HCT116 (cell line): ENCODE measurements at regions not wholly inside any gene's neighbourhood (a gene's known extent, or its start where the extent isn't known, plus 50 kb on each side); places are given as distances from the start of the nearest gene placed in this dataset.

Source experiments
- ATAC-seq: fragments of 200-7000 bp; cut with Tn5 transposase; 2 replicates; pipeline ENCODE4 v1.9.1; 2020; ENCODE audit warnings: mild to moderate bottlenecking, moderate library complexity
- BruUV-seq: library from RNA; stranded (reverse); fragments of 400-500 nt; replicated peaks from 2 replicates; lab custom pipeline; 2021; lab: Mats Ljungman, UMichigan
- CTCF ChIA-PET: fragments of 300-600 bp; sonication (Branson Sonifier 250); formaldehyde crosslinking; loops from one replicate; lab custom pipeline; 2021; ENCODE audit warnings: antibody characterized with exemption; lab: Charles Lee
- POLR2A ChIA-PET: fragments of 300-600, 350-600 bp; sonication (Branson Sonifier 250); formaldehyde crosslinking; loops from one replicate; lab custom pipeline; 2021; ENCODE audit warnings: antibody characterized with exemption; lab: Charles Lee
- RAD21 ChIA-PET, 2 experiments: fragments of 300-600 bp; sonication (Branson Sonifier 250); formaldehyde crosslinking; loops; one replicate each; lab custom pipeline; 2023; ENCODE audit warnings: low total read pairs in 2 of 2; ENCODE audit not compliant: uncharacterized antibody in 2 of 2, unreplicated experiment in 2 of 2, low non-redundant PET in 1 of 2; lab: Charles Lee
- DNase-seq: peaks from one replicate; pipeline ENCODE4 v3.0.0-alpha.2; 2010; ENCODE audit warnings: low read depth, low spot score
- H2AFZ ChIP-seq: fragments of 200-600 bp; shearing (Covaris generic), sonication (generic); 2 replicates; pipeline ENCODE4 v1.6.1; 2017; ENCODE audit warnings: low read depth, mixed run types, mixed read lengths, antibody characterized with exemption, low read length; ENCODE audit not compliant: poor library complexity, severe bottlenecking
- H3K27ac ChIP-seq: 2 replicates; pipeline ENCODE4 v1.5.1; 2012; ENCODE audit warnings: low read depth, low read length
- H3K27me3 ChIP-seq: fragments of 200-600 bp; sonication (generic); 2 replicates; pipeline ENCODE4 v1.6.1; 2016; ENCODE audit warnings: mixed run types, low read length, mixed read lengths; ENCODE audit not compliant: insufficient read depth
- H3K36me3 ChIP-seq, 2 experiments: fragments of 200-500 bp in 1 of 2; fragments of 200-600 bp in 1 of 2; sonication (Bioruptor generic) in 1 of 2; sonication (generic) in 1 of 2; 2 replicates each; pipeline versions ENCODE4 v1.5.1 to v1.6.1; 2014 to 2016; ENCODE audit warnings: low read length in 2 of 2, inconsistent platforms in 1 of 2, mixed read lengths in 1 of 2, mixed run types in 1 of 2; ENCODE audit not compliant: insufficient read depth in 2 of 2, control insufficient read depth in 1 of 2
- H3K4me1 ChIP-seq, 2 experiments: fragments of 200-600 bp in 1 of 2; sonication (generic) in 1 of 2; 2 replicates each; pipeline versions ENCODE4 v1.5.1 to v1.6.1; 2012 to 2017; ENCODE audit warnings: low read length in 2 of 2, inconsistent platforms in 1 of 2, mild to moderate bottlenecking in 1 of 2, mixed read lengths in 1 of 2, mixed run types in 1 of 2, moderate library complexity in 1 of 2; ENCODE audit not compliant: insufficient read depth in 2 of 2, control insufficient read depth in 1 of 2
- H3K4me2 ChIP-seq: fragments of 200-600 bp; sonication (generic); 2 replicates; pipeline ENCODE4 v1.6.1; 2017; ENCODE audit warnings: mixed run types, low read length, mixed read lengths
- H3K4me3 ChIP-seq, 2 experiments: fragments of 200-600 bp in 1 of 2; sonication (generic) in 1 of 2; replicated peaks in 1 of 2; 2 replicates each; pipeline ENCODE4 v1.5.1; 2011 to 2016; ENCODE audit warnings: low read length in 2 of 2, control low read depth in 1 of 2, low read depth in 1 of 2, mild to moderate bottlenecking in 1 of 2, mixed read lengths in 1 of 2, mixed run types in 1 of 2
- H3K79me2 ChIP-seq: fragments of 200-600 bp; sonication (generic); 2 replicates; pipeline ENCODE4 v1.6.1; 2017; ENCODE audit warnings: mild to moderate bottlenecking, mixed run types, low read length, moderate library complexity, mixed read lengths; ENCODE audit not compliant: insufficient read depth
- H3K9ac ChIP-seq: fragments of 200-600 bp; sonication (generic); 2 replicates; pipeline ENCODE4 v1.6.1; 2016; ENCODE audit warnings: low read length, mixed read lengths
- H3K9me2 ChIP-seq: fragments of 200-600 bp; sonication (generic), shearing (Covaris generic); 2 replicates; pipeline ENCODE4 v1.6.1; 2017; ENCODE audit warnings: mixed run types, mild to moderate bottlenecking, moderate library complexity; ENCODE audit not compliant: insufficient read depth
- H3K9me3 ChIP-seq, 2 experiments: fragments of 200-500 bp in 1 of 2; fragments of 200-600 bp in 1 of 2; sonication (Bioruptor generic) in 1 of 2; sonication (generic) in 1 of 2; 2 replicates each; pipeline ENCODE4 v1.6.1; 2014 to 2017; ENCODE audit warnings: low read length in 2 of 2, mixed read lengths in 2 of 2, inconsistent platforms in 1 of 2, low read depth in 1 of 2, mild to moderate bottlenecking in 1 of 2, mixed run types in 1 of 2, moderate library complexity in 1 of 2; ENCODE audit not compliant: control insufficient read depth in 1 of 2, insufficient read depth in 1 of 2
- H4K20me1 ChIP-seq: fragments of 200-600 bp; sonication (generic), shearing (Covaris generic); 2 replicates; pipeline ENCODE4 v1.6.1; 2017; ENCODE audit warnings: mixed run types, mild to moderate bottlenecking, moderate library complexity; ENCODE audit not compliant: insufficient read depth
- CBX3 ChIP-seq: IDR thresholded peaks from 2 replicates; pipeline ENCODE4 v1.6.1; 2012; ENCODE audit warnings: low read depth
- EGR1 ChIP-seq: IDR thresholded peaks from 2 replicates; pipeline ENCODE4 v1.6.1; 2012; ENCODE audit warnings: low read depth
- ELF1 ChIP-seq: IDR thresholded peaks from 2 replicates; pipeline ENCODE4 v1.6.1; 2012; ENCODE audit warnings: low read depth, borderline replicate concordance
- EZH2 ChIP-seq: fragments of 200-600 bp; sonication (generic); IDR thresholded peaks from 2 replicates; pipeline ENCODE4 v1.6.1; 2017; ENCODE audit warnings: antibody characterized with exemption, mixed run types
- EZH2phosphoT487 ChIP-seq: fragments of 200-600 bp; IDR thresholded peaks from 2 replicates; pipeline ENCODE4 v1.6.1; 2018; ENCODE audit warnings: antibody characterized with exemption, borderline replicate concordance
- FOSL1 ChIP-seq: IDR thresholded peaks from 2 replicates; pipeline ENCODE4 v1.6.1; 2012; ENCODE audit warnings: low read depth
- JUND ChIP-seq: IDR thresholded peaks from 2 replicates; pipeline ENCODE4 v1.6.1; 2012
- MAX ChIP-seq: IDR thresholded peaks from 2 replicates; pipeline ENCODE4 v1.6.1; 2012
- POLR2A ChIP-seq: IDR thresholded peaks from 2 replicates; pipeline ENCODE4 v1.7.0; 2011; ENCODE audit warnings: borderline replicate concordance; ENCODE audit not compliant: insufficient read depth, insufficient read length; ENCODE audit errors: extremely low read depth
- POLR2AphosphoS5 ChIP-seq: IDR thresholded peaks from 2 replicates; pipeline ENCODE4 v1.6.1; 2011; ENCODE audit warnings: mild to moderate bottlenecking, low read depth, low read length, moderate library complexity
- RAD21 ChIP-seq: IDR thresholded peaks from 2 replicates; pipeline ENCODE4 v1.6.1; 2012; ENCODE audit warnings: low read depth, mild to moderate bottlenecking
- REST ChIP-seq: IDR thresholded peaks from 2 replicates; pipeline ENCODE4 v1.6.1; 2012; ENCODE audit warnings: low read depth
- SIN3A ChIP-seq: IDR thresholded peaks from 2 replicates; pipeline ENCODE4 v1.6.1; 2012; ENCODE audit warnings: low read depth
- SP1 ChIP-seq: IDR thresholded peaks from 2 replicates; pipeline ENCODE4 v1.6.1; 2012; ENCODE audit warnings: low read depth
- SRF ChIP-seq: IDR thresholded peaks from 2 replicates; pipeline ENCODE4 v1.6.1; 2012; ENCODE audit warnings: low read depth
- YY1 ChIP-seq: IDR thresholded peaks from 2 replicates; pipeline ENCODE4 v1.6.1; 2011; ENCODE audit warnings: low read length, low read depth, moderate library complexity, mild to moderate bottlenecking; ENCODE audit not compliant: insufficient replicate concordance; ENCODE audit errors: extremely low read depth
- ZFX ChIP-seq: fragments of 450-650 bp; IDR thresholded peaks from 2 replicates; pipeline ENCODE4 v1.6.1; 2017
- ZNF274 ChIP-seq: fragments of 200-500 bp; sonication (Bioruptor generic); IDR thresholded peaks from 2 replicates; pipeline ENCODE4 v1.6.1; 2014; ENCODE audit warnings: mild to moderate bottlenecking, low read depth, low read length, inconsistent platforms
- intact Hi-C: fragments of 100-400 bp; cut with micrococcal nuclease; formaldehyde crosslinking; loops from 2 replicates; pipeline ENCODE4 v1.10.0; 2022
- TF ChIP-seq, protein P1 (sequence below), 3 experiments: fragments of 200-600 bp in 1 of 3; sonication (generic) in 1 of 3; IDR thresholded peaks in 2 of 3; conservative IDR thresholded peaks in 1 of 3; 2 replicates each; pipeline ENCODE4 v1.5.1; 2012 to 2017; ENCODE audit warnings: low read depth in 2 of 3, low read length in 2 of 3, antibody characterized with exemption in 1 of 3, borderline replicate concordance in 1 of 3, control low read depth in 1 of 3, mild to moderate bottlenecking in 1 of 3, mixed read lengths in 1 of 3, mixed run types in 1 of 3, moderate library complexity in 1 of 3; ENCODE audit not compliant: insufficient read depth in 1 of 3
- TF ChIP-seq, protein P2 (sequence below): IDR thresholded peaks from 2 replicates; pipeline ENCODE4 v1.6.1; 2011; ENCODE audit warnings: mild to moderate bottlenecking, low read length, moderate library complexity; ENCODE audit not compliant: insufficient replicate concordance; ENCODE audit errors: extremely low read depth

- no TSS peak for BruUV-seq
Measured at GRCh38 chr14:95015046-95015445, 142.3 kb downstream of the DICER1 start.

More at GRCh38 chr14:95015046-95015445, 142.3 kb downstream of the DICER1 start:
- H3K4me2 ChIP-seq = no peak overlapping the region
- RAD21 ChIA-PET = no interaction called here
- ATAC-seq = no peak; the same call in 1 of the 2 replicates
- no peaks in the 10 kb centered on the region for H3K79me2 ChIP-seq
- H3K27ac ChIP-seq = no peak overlapping the region
- no peaks in the 10 kb centered on the region for H3K9me3 ChIP-seq
- CTCF ChIA-PET = no interaction called here
- H3K9ac ChIP-seq = no peak overlapping the region
- no peak for DNase-seq
- H3K4me3 ChIP-seq = no peak overlapping the region
- H3K4me1 ChIP-seq = no peaks in the 10 kb centered on the region
- no peaks in the 10 kb centered on the region for H4K20me1 ChIP-seq
- no peak overlapping the region for H2AFZ ChIP-seq
- intact Hi-C loops = no loop called here
- H3K27me3 ChIP-seq = 0 out of 2 replicates have a peak, but pooled peaks cover 3% of the 10 kb centered on the region
- no peaks in the 10 kb centered on the region for H3K9me2 ChIP-seq
- H3K36me3 ChIP-seq = no peaks in the 10 kb centered on the region
- POLR2A ChIA-PET = no interaction called here
- TF ChIP-seq EZH2phosphoT487 (no peak), RAD21 (no peak), JUND (no peak), POLR2AphosphoS5 (no peak), POLR2A (no peak), FOSL1 (no peak), SP1 (no peak), YY1 (no peak), REST (no peak), SRF (no peak), ZFX (no peak), EGR1 (no peak), SIN3A (no peak), MAX (no peak), EZH2 (no peak), ZNF274 (no peak), ELF1 (no peak), CBX3 (no peak)
- TF ChIP-seq, protein P1, sequence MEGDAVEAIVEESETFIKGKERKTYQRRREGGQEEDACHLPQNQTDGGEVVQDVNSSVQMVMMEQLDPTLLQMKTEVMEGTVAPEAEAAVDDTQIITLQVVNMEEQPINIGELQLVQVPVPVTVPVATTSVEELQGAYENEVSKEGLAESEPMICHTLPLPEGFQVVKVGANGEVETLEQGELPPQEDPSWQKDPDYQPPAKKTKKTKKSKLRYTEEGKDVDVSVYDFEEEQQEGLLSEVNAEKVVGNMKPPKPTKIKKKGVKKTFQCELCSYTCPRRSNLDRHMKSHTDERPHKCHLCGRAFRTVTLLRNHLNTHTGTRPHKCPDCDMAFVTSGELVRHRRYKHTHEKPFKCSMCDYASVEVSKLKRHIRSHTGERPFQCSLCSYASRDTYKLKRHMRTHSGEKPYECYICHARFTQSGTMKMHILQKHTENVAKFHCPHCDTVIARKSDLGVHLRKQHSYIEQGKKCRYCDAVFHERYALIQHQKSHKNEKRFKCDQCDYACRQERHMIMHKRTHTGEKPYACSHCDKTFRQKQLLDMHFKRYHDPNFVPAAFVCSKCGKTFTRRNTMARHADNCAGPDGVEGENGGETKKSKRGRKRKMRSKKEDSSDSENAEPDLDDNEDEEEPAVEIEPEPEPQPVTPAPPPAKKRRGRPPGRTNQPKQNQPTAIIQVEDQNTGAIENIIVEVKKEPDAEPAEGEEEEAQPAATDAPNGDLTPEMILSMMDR (IDR thresholded peaks at IDR 0.05 in 2 of 3, conservative IDR thresholded peaks at IDR 0.05 in 1 of 3; ENCODE audit: borderline replicate concordance in 1 of 3, insufficient read depth in 1 of 3, low read depth in 2 of 3, low read length in 2 of 3) = no peak
- TF ChIP-seq, protein P2, sequence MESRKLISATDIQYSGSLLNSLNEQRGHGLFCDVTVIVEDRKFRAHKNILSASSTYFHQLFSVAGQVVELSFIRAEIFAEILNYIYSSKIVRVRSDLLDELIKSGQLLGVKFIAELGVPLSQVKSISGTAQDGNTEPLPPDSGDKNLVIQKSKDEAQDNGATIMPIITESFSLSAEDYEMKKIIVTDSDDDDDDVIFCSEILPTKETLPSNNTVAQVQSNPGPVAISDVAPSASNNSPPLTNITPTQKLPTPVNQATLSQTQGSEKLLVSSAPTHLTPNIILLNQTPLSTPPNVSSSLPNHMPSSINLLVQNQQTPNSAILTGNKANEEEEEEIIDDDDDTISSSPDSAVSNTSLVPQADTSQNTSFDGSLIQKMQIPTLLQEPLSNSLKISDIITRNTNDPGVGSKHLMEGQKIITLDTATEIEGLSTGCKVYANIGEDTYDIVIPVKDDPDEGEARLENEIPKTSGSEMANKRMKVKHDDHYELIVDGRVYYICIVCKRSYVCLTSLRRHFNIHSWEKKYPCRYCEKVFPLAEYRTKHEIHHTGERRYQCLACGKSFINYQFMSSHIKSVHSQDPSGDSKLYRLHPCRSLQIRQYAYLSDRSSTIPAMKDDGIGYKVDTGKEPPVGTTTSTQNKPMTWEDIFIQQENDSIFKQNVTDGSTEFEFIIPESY = no peak
- TF ChIP-seq, all 23 proteins: peak for 0
